Neural crest cell (in vitro differentiated cells): ENCODE measurements at regions not wholly inside any gene's neighbourhood (a gene's known extent, or its start where the extent isn't known, plus 50 kb on each side); places are given as distances from the start of the nearest gene placed in this dataset.

ENCODE experiments used
- DNase-seq: peaks from one replicate; pipeline ENCODE4 v3.0.0; 2021; ENCODE audit warnings: low read depth, mixed read lengths, low spot score
- H3K27ac Mint-ChIP-seq: one replicate; pipeline ENCODE4 v1.8.0; 2021; ENCODE audit warnings: mild to moderate bottlenecking, mixed read lengths; ENCODE audit not compliant: unreplicated experiment
- H3K27me3 Mint-ChIP-seq: 2 replicates; pipeline ENCODE4 v1.8.0; 2021; ENCODE audit warnings: low read depth, mild to moderate bottlenecking, mixed read lengths
- H3K36me3 Mint-ChIP-seq: 2 replicates; pipeline ENCODE4 v1.8.0; 2021; ENCODE audit warnings: low read depth, mild to moderate bottlenecking, mixed read lengths
- H3K4me1 Mint-ChIP-seq: 2 replicates; pipeline ENCODE4 v1.8.0; 2021; ENCODE audit warnings: mixed read lengths
- H3K4me3 Mint-ChIP-seq: one replicate; pipeline ENCODE4 v1.8.0; 2021; ENCODE audit warnings: mild to moderate bottlenecking, mixed read lengths
- H3K9me3 Mint-ChIP-seq: 2 replicates; pipeline ENCODE4 v1.8.0; 2021; ENCODE audit warnings: mixed read lengths
- CTCF ChIP-seq: fragments of 200-600 bp; sonication (generic); conservative IDR thresholded peaks from 2 replicates; pipeline ENCODE4 v1.5.0; 2021; ENCODE audit warnings: antibody characterized with exemption, mild to moderate bottlenecking

GRCh38 chr2:173666171-173666888 is 298.8 kb downstream of the SP3 start:
- no peak overlapping the region for H3K4me3 Mint-ChIP-seq
- H3K36me3 Mint-ChIP-seq, result no peaks in the 10 kb centered on the region
- H3K4me1 Mint-ChIP-seq, result peaks cover 46% of the 10 kb centered on the region
- TF ChIP-seq CTCF, result no peak
- peaks cover under 1% of the 10 kb centered on the region for H3K9me3 Mint-ChIP-seq
- DNase-seq, result no peak
- H3K27me3 Mint-ChIP-seq, result no peaks in the 10 kb centered on the region
- H3K27ac Mint-ChIP-seq, result peak overlapping the region; percentile 57

DNA sequence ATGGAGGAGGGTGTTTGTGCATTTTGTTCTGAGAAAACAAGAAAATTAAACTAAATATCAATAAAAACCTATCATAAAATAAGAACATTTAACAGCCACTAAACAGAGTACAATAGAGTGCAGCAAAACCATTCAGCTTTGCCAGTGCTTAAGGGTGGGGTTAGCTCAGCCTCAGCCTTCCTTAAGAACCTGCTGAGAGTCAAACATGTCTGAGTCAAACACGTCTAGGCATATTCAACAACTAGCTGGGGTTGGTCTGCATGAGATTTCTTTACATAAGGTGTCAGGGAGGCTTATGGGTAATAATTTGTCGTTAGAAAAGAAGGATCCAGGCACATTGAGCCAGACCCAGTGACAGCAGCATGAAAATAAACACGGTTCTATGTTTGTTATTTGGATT is 298.2 kb downstream of the SP3 start:
- Mint-ChIP-seq H3K27ac (no peak overlapping the region), H3K4me1 (peaks cover 42% of the 10 kb centered on the region), H3K4me3 (no peak overlapping the region), H3K9me3 (peaks cover 3% of the 10 kb centered on the region), H3K27me3 (no peaks in the 10 kb centered on the region), H3K36me3 (no peaks in the 10 kb centered on the region)
- no peak for DNase-seq
- no peak for TF ChIP-seq CTCF

- Mint-ChIP-seq H3K4me1 (peaks cover 42% of the 10 kb centered on the region), H3K4me3 (no peak overlapping the region), H3K27me3 (no peaks in the 10 kb centered on the region), H3K27ac (no peak overlapping the region), H3K9me3 (peaks cover 3% of the 10 kb centered on the region), H3K36me3 (no peaks in the 10 kb centered on the region)
- DNase-seq, result no peak
- peak; percentile 17 for TF ChIP-seq CTCF
These were observed 297.8 kb downstream of the SP3 start for GRCh38 chr2:173667415-173667814.

DNA sequence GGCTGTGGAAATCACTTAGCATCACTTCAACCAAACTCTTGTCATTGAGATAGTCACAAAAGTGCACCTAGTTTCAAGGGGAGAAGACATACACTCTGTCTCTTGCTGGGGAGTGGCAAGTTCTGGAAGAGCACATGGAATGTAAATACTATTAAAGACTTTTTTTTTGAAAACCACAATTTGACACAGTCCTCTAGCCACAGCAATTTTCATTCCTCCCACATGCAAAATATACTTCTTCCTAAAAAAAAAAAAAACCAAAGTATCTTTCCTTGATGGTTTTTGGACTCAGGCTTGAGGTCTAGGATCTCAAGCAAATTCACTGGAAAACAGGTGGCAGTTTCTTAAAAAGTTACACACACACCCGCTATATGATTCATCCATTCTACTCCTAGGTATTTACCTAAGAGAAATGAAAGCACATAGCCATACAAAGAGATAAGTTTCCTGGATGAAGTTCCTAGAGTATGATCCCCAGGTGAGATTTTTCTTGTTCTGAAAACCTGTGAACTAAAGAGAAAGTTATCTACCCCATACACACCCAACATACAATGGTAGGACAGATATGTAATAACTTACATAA is 295.8 kb downstream of the SP3 start:
- Mint-ChIP-seq H3K36me3 (no peaks in the 10 kb centered on the region), H3K9me3 (peaks cover 3% of the 10 kb centered on the region), H3K27ac (no peak overlapping the region), H3K27me3 (no peaks in the 10 kb centered on the region), H3K4me3 (no peak overlapping the region), H3K4me1 (peaks cover 29% of the 10 kb centered on the region)
- DNase-seq, result no peak
- TF ChIP-seq CTCF, result no peak

DNA sequence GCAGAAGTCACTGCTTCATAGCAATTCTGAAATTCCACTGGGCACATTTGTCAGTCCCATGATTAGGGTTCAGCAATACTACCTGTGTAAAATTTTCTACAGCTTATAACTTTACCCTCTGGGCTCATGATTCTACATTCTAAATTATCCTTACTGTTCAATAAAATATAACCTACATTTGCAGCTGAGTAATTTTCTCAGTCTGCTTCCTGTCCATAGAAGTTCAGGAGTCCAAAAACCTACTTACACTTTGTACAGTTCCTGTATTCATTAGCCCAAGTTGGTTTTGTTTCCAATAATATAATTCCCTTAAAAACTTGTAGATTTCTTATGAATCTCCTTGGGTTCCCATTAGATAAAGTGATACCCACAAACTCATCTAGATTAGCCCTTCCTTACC is 295.3 kb downstream of the SP3 start:
- Mint-ChIP-seq H3K4me1 (peaks cover 24% of the 10 kb centered on the region), H3K27ac (no peak overlapping the region), H3K36me3 (no peaks in the 10 kb centered on the region), H3K9me3 (peaks cover 3% of the 10 kb centered on the region), H3K4me3 (no peak overlapping the region), H3K27me3 (no peaks in the 10 kb centered on the region)
- no peak for DNase-seq
- TF ChIP-seq CTCF, result no peak
